ENCODE measurements at regions not wholly inside any gene's neighbourhood (a gene's known extent, or its start where the extent isn't known, plus 50 kb on each side); places are given as distances from the start of the nearest gene placed in this dataset.

DNA sequence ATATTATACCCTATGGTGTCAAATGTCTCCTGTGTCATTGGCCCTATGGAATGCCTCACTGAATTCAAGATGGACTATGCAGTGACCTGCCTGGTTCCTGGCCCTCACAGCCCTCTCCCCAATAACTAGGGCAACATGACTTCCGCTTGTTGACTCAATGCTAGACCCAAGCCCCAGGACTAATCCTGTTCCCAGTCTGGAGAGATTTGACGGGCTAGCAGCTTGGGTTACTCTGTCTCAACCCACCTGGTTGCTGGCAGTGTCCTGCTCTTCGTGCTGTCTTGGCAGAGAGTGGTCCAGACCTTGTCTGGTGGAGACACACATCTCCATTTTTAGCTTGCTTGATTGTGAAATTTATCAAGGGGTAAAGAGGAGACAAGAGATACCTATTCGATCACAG, 135.8 kb upstream of the HES1 start:
- WGBS (ENCODE audit: insufficient coverage, low lambda C conversion rate) = no CpG with 5 or more reads among the region's 4 CpGs
- Histone ChIP-seq H3K9me3 (ENCODE audit: control insufficient read depth, low read depth, low read length) (no peaks in the 10 kb centered on the region), H3K27ac (ENCODE audit: low read length) (no peak overlapping the region), H3K4me1 (ENCODE audit: control insufficient read depth, insufficient read depth, low read length) (peaks cover 25% of the 10 kb centered on the region), H3K4me3 (ENCODE audit: low read length) (no peak overlapping the region), H3K36me3 (ENCODE audit: control insufficient read depth, insufficient read depth, low read length) (no peaks in the 10 kb centered on the region), H3K27me3 (ENCODE audit: control insufficient read depth, insufficient read depth, low read length) (no peaks in the 10 kb centered on the region)
- no peak for DNase-seq

- H3K27ac ChIP-seq (ENCODE audit: low read length) = no peak overlapping the region
- WGBS (ENCODE audit: insufficient coverage, low lambda C conversion rate) = no CpG with 5 or more reads among the region's 4 CpGs
- no peaks in the 10 kb centered on the region for H3K27me3 ChIP-seq (ENCODE audit: control insufficient read depth, insufficient read depth, low read length)
- H3K9me3 ChIP-seq (ENCODE audit: control insufficient read depth, low read depth, low read length) = no peaks in the 10 kb centered on the region
- H3K4me1 ChIP-seq (ENCODE audit: control insufficient read depth, insufficient read depth, low read length) = peaks cover 31% of the 10 kb centered on the region
- no peaks in the 10 kb centered on the region for H3K36me3 ChIP-seq (ENCODE audit: control insufficient read depth, insufficient read depth, low read length)
- H3K4me3 ChIP-seq (ENCODE audit: low read length) = no peak overlapping the region
- no peak for DNase-seq
Observed at GRCh38 chr3:194000712-194001111, 135.2 kb upstream of the HES1 start.

DNA sequence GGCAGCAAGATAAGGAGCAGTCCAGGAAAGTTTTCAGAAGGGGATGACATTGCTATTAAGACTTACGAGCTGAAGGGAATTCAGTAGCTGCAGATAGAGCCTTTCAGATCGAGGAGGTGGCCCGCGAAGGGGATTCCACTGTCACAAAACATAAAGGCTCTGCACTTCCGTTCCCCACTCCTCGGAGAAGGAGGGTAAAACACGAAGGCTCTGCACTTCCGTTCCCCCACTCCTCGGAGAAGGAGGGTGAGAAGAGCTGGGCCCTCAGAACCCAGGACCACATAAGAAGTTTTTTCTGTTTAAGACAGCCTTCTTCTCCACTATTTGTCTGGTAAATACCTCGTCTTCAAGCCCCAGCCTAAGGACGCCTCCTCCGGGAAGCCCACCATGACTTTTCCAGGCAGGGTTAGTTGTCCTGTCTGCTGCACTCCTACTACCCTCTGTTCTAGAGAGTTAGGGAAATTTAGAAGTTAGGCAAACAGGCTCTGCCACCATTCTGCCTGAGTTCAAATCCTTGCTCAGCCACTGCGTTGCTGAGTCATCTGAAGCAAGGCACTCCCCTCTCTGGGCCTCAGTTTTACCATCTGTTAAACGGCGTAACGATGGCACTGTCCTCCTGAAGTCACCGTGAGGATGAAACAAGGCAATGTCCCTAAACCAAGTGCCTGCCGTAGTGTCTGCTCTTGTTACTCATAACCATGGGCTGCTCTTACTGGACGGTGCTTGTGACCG, 134.1 kb upstream of the HES1 start:
- Histone ChIP-seq H3K9me3 (ENCODE audit: control insufficient read depth, low read depth, low read length) (no peaks in the 10 kb centered on the region), H3K36me3 (ENCODE audit: control insufficient read depth, insufficient read depth, low read length) (no peaks in the 10 kb centered on the region), H3K27me3 (ENCODE audit: control insufficient read depth, insufficient read depth, low read length) (no peaks in the 10 kb centered on the region), H3K27ac (ENCODE audit: low read length) (no peak overlapping the region), H3K4me1 (ENCODE audit: control insufficient read depth, insufficient read depth, low read length) (peaks cover 31% of the 10 kb centered on the region), H3K4me3 (ENCODE audit: low read length) (no peak overlapping the region)
- no CpG with 5 or more reads among the region's 20 CpGs for WGBS (ENCODE audit: insufficient coverage, low lambda C conversion rate)
- DNase-seq = peak in 1 of 2 donors; percentile 19

DNA sequence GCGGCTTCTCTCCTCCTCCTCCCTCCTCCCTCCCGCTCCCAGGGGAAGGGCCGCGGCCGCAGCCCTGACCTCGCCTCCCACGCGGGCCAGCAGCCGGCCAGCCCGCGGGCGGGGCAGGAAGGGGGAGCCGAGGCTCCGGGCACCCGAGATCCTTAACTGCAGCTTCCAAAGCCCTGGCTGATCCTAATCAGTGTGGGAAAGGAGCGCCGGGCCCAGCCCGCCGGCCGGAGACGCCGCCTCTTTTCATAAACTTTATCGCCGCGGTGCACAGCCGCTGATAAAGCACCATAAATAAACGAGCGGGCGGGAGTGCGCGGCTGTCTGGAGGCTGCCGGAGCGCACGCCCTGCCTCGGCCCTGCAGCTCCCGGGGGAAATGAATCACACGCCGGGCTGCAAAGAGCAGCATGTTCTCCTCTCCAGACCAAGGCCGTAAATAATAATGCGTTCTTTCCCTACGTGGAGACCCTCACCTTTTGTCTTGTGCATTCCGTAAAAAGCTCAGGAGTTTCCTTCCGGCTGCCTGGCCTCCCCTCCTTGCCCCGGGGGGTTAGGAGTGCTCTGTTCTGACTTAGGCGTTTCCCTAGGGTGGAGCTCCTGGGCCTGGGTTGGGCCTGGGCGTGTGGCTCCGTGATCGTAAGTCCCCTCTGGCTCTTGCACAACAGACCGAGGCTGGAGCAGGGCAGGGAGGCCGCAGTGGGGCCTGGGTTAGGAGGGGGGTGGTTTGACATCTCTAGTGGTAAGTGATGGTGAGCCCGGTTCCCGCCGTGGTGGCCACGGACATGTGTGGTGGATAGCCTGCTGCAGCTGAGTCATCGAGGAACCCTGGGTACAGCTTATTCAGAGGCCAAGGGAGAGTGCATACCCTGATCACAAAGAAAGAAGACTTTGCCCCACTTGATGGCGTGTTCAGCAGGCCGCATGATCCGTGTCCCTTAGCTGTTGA, 132.6 kb upstream of the HES1 start:
- WGBS (ENCODE audit: insufficient coverage, low lambda C conversion rate) = no CpG with 5 or more reads among the region's 58 CpGs
- Histone ChIP-seq H3K27ac (ENCODE audit: low read length) (peak overlapping the region; percentile 80), H3K4me1 (ENCODE audit: control insufficient read depth, insufficient read depth, low read length) (peaks cover 31% of the 10 kb centered on the region), H3K36me3 (ENCODE audit: control insufficient read depth, insufficient read depth, low read length) (no peaks in the 10 kb centered on the region), H3K27me3 (ENCODE audit: control insufficient read depth, insufficient read depth, low read length) (no peaks in the 10 kb centered on the region), H3K4me3 (ENCODE audit: low read length) (peak overlapping the region; percentile 19), H3K9me3 (ENCODE audit: control insufficient read depth, low read depth, low read length) (no peaks in the 10 kb centered on the region)
- peak; percentile 90 to 97 for DNase-seq

- Histone ChIP-seq H3K36me3 (ENCODE audit: control insufficient read depth, insufficient read depth, low read length) (no peaks in the 10 kb centered on the region), H3K9me3 (ENCODE audit: control insufficient read depth, low read depth, low read length) (no peaks in the 10 kb centered on the region), H3K4me1 (ENCODE audit: control insufficient read depth, insufficient read depth, low read length) (peaks cover 35% of the 10 kb centered on the region), H3K27ac (ENCODE audit: low read length) (no peak overlapping the region), H3K4me3 (ENCODE audit: low read length) (no peak overlapping the region), H3K27me3 (ENCODE audit: control insufficient read depth, insufficient read depth, low read length) (no peaks in the 10 kb centered on the region)
- 71% methylated on average over 1 of the region's 4 CpGs for WGBS (ENCODE audit: insufficient coverage, low lambda C conversion rate)
- DNase-seq = no peak
Observed at GRCh38 chr3:194005930-194006501, 129.9 kb upstream of the HES1 start.

DNA sequence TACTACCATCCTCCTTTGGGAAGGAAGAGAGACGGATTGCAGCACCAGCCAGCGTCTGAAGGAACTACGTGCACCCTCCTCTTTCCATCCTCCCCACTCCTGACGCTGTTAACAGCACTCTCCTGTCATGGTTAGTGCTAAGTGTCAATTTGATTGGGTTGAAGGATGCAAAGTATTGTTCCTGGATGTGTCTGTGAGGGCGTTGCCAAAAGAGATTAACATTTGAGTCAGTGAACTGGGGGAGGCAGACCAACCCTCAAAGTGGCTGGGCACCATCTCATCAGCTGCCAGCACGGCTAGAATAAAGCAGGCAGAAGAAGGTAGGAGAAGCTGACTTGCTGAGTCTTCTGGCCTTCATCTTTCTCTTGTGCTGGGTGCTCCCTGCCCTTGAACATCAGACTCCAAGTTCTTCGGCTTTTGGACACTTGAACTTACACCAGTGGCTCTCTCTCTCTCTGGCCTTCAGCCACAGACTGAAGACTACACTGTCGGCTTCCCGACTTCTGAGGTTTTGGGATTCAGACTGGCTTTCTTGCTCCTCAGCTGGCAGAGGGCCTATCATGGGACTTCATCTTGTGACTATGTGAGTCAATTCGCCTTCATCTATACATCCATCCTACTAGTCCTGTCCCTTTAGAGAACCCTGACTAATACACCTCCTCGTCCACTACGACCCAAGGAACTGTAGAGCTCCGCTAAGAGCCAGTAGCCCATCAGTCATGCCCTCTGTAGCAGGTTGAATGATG, 128.2 kb upstream of the HES1 start:
- H3K27ac ChIP-seq (ENCODE audit: low read length) = no peak overlapping the region
- H3K36me3 ChIP-seq (ENCODE audit: control insufficient read depth, insufficient read depth, low read length) = no peaks in the 10 kb centered on the region
- H3K9me3 ChIP-seq (ENCODE audit: control insufficient read depth, low read depth, low read length) = no peaks in the 10 kb centered on the region
- H3K4me1 ChIP-seq (ENCODE audit: control insufficient read depth, insufficient read depth, low read length) = peaks cover 32% of the 10 kb centered on the region
- no peak for DNase-seq
- no peaks in the 10 kb centered on the region for H3K27me3 ChIP-seq (ENCODE audit: control insufficient read depth, insufficient read depth, low read length)
- H3K4me3 ChIP-seq (ENCODE audit: low read length) = no peak overlapping the region
- 100% methylated on average over 1 of the region's 13 CpGs for WGBS (ENCODE audit: insufficient coverage, low lambda C conversion rate)

DNA sequence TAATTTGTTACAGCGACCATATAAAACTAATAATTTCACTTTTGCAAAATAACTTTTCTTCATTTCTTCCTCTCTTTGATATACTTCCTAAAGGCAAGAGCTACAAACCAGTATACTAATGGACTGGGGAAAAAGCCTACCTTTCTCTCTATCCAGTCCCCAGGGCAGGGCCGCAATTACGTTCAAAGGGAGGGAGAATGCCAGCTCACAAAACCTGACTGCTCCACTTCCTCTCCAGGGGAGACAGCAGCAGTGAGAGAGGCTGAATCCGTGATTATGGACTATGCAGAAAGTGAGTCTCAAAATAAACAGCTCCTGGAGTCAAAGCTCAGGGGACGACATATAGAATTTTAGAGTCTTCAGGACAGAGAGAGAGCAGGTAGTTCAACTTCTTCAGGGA, 126.9 kb upstream of the HES1 start:
- H3K4me3 ChIP-seq (ENCODE audit: low read length) = no peak overlapping the region
- no peaks in the 10 kb centered on the region for H3K36me3 ChIP-seq (ENCODE audit: control insufficient read depth, insufficient read depth, low read length)
- H3K27ac ChIP-seq (ENCODE audit: low read length) = no peak overlapping the region
- no peaks in the 10 kb centered on the region for H3K27me3 ChIP-seq (ENCODE audit: control insufficient read depth, insufficient read depth, low read length)
- no peaks in the 10 kb centered on the region for H3K9me3 ChIP-seq (ENCODE audit: control insufficient read depth, low read depth, low read length)
- WGBS (ENCODE audit: insufficient coverage, low lambda C conversion rate) = 100% methylated on average over 1 of the region's 5 CpGs
- peak in 1 of 2 donors; percentile 34 for DNase-seq
- peaks cover 25% of the 10 kb centered on the region for H3K4me1 ChIP-seq (ENCODE audit: control insufficient read depth, insufficient read depth, low read length)

- Histone ChIP-seq H3K4me1 (ENCODE audit: control insufficient read depth, insufficient read depth, low read length) (peaks cover 15% of the 10 kb centered on the region), H3K9me3 (ENCODE audit: control insufficient read depth, low read depth, low read length) (no peaks in the 10 kb centered on the region), H3K27ac (ENCODE audit: low read length) (no peak overlapping the region), H3K36me3 (ENCODE audit: control insufficient read depth, insufficient read depth, low read length) (no peaks in the 10 kb centered on the region), H3K27me3 (ENCODE audit: control insufficient read depth, insufficient read depth, low read length) (no peaks in the 10 kb centered on the region), H3K4me3 (ENCODE audit: low read length) (no peak overlapping the region)
- no peak for DNase-seq
- WGBS (ENCODE audit: insufficient coverage, low lambda C conversion rate) = no CpG with 5 or more reads among the region's 4 CpGs
Observed at GRCh38 chr3:194009892-194010533, 125.9 kb upstream of the HES1 start.

- Histone ChIP-seq H3K27ac (ENCODE audit: low read length) (no peak overlapping the region), H3K9me3 (ENCODE audit: control insufficient read depth, low read depth, low read length) (no peaks in the 10 kb centered on the region), H3K27me3 (ENCODE audit: control insufficient read depth, insufficient read depth, low read length) (no peaks in the 10 kb centered on the region), H3K4me3 (ENCODE audit: low read length) (no peak overlapping the region), H3K36me3 (ENCODE audit: control insufficient read depth, insufficient read depth, low read length) (no peaks in the 10 kb centered on the region), H3K4me1 (ENCODE audit: control insufficient read depth, insufficient read depth, low read length) (peaks cover 4% of the 10 kb centered on the region)
- WGBS (ENCODE audit: insufficient coverage, low lambda C conversion rate) = 83% methylated on average over 2 of the region's 3 CpGs
- DNase-seq = no peak
Observed at GRCh38 chr3:194011807-194012206, 124.1 kb upstream of the HES1 start.

Data from large intestine (tissue), 3 donors.